Neural cell (in vitro differentiated cells): ENCODE measurements at regions not wholly inside any gene's neighbourhood (a gene's known extent, or its start where the extent isn't known, plus 50 kb on each side); places are given as distances from the start of the nearest gene placed in this dataset.
"Not testable (repeated sequence)": the region's sequence is repeated elsewhere in the genome, so short reads cannot be mapped to it uniquely, and the experiment has no call there.

Source experiments
- H2AFZ ChIP-seq: fragments of 200-600, 300-800 bp; sonication (generic), shearing (Covaris generic); 2 replicates; pipeline ENCODE4 v1.6.0; 2014; ENCODE audit warnings: low read depth, mild to moderate bottlenecking, antibody characterized with exemption, low read length, moderate library complexity
- H3F3A ChIP-seq: fragments of 200-600 bp; shearing (Covaris generic); 2 replicates; pipeline ENCODE4 v1.6.1; 2016; ENCODE audit warnings: mild to moderate bottlenecking, moderate library complexity, mixed read lengths, antibody characterized with exemption, low read length; ENCODE audit not compliant: insufficient read depth, poor library complexity, severe bottlenecking
- H3K27ac ChIP-seq: fragments of 200-600, 300-800 bp; sonication (generic), shearing (Covaris generic); 2 replicates; pipeline ENCODE4 v1.5.1; 2014; ENCODE audit warnings: mild to moderate bottlenecking, low read length, moderate library complexity
- H3K27me3 ChIP-seq: fragments of 300-800, 200-600 bp; sonication (generic), shearing (Covaris generic); 2 replicates; pipeline ENCODE4 v1.6.0; 2014; ENCODE audit warnings: mild to moderate bottlenecking, low read depth, low read length, moderate library complexity; ENCODE audit not compliant: insufficient read depth
- H3K36me3 ChIP-seq: fragments of 300-800, 200-600 bp; sonication (generic), shearing (Covaris generic); 2 replicates; pipeline ENCODE4 v1.5.1; 2014; ENCODE audit warnings: mild to moderate bottlenecking, antibody characterized with exemption, low read length, moderate library complexity; ENCODE audit not compliant: insufficient read depth
- H3K4me2 ChIP-seq: fragments of 300-800, 200-600 bp; sonication (generic), shearing (Covaris generic); 2 replicates; pipeline ENCODE4 v1.6.0; 2014; ENCODE audit warnings: mild to moderate bottlenecking, low read length
- H3K4me3 ChIP-seq: fragments of 300-800, 200-600 bp; sonication (generic), shearing (Covaris generic); 2 replicates; pipeline ENCODE4 v1.5.1; 2014; ENCODE audit warnings: mild to moderate bottlenecking, low read length, moderate library complexity
- H3K79me2 ChIP-seq: fragments of 200-600 bp; shearing (Covaris generic); replicated peaks from 2 replicates; pipeline ENCODE4 v1.6.0; 2014; ENCODE audit warnings: mild to moderate bottlenecking, low read length, moderate library complexity; ENCODE audit not compliant: insufficient read depth
- H3K9ac ChIP-seq: fragments of 300-800, 200-600 bp; sonication (generic), shearing (Covaris generic); 2 replicates; pipeline ENCODE4 v1.6.1; 2016; ENCODE audit warnings: mild to moderate bottlenecking, low read length, mixed read lengths
- H3K9me2 ChIP-seq: fragments of 200-600 bp; shearing (Covaris generic); 2 replicates; pipeline ENCODE4 v1.6.1; 2016; ENCODE audit warnings: mild to moderate bottlenecking, low read length, mixed read lengths; ENCODE audit not compliant: insufficient read depth
- H3K9me3 ChIP-seq: fragments of 200-600, 300-800 bp; sonication (generic), shearing (Covaris generic); 2 replicates; pipeline ENCODE4 v1.6.1; 2016; ENCODE audit warnings: mild to moderate bottlenecking, mixed run types, low read length, moderate library complexity, mixed read lengths
- H4K20me1 ChIP-seq: fragments of 200-600 bp; shearing (Covaris generic); 2 replicates; pipeline ENCODE4 v1.6.1; 2016; ENCODE audit warnings: mild to moderate bottlenecking, mixed run types; ENCODE audit not compliant: insufficient read depth
- CTCF ChIP-seq: fragments of 450-650 bp; IDR thresholded peaks from 2 replicates; pipeline ENCODE4 v1.5.1; 2014; ENCODE audit warnings: antibody characterized with exemption, mild to moderate bottlenecking, moderate library complexity; ENCODE audit not compliant: poor library complexity, severe bottlenecking
- EP300 ChIP-seq: fragments of 450-650 bp; conservative IDR thresholded peaks from 2 replicates; pipeline ENCODE4 v1.6.1; 2014; ENCODE audit warnings: antibody characterized with exemption, mild to moderate bottlenecking, moderate library complexity; ENCODE audit not compliant: poor library complexity, severe bottlenecking
- EZH2 ChIP-seq: fragments of 200-600, 300-800 bp; shearing (Covaris generic), sonication (generic); IDR thresholded peaks from 2 replicates; pipeline ENCODE4 v1.6.1; 2014; ENCODE audit warnings: antibody characterized with exemption, low read length, borderline replicate concordance, mild to moderate bottlenecking; ENCODE audit not compliant: insufficient read depth, poor library complexity, severe bottlenecking
- MXI1 ChIP-seq: fragments of 450-650 bp; conservative IDR thresholded peaks from 2 replicates; pipeline ENCODE4 v1.6.1; 2014; ENCODE audit warnings: antibody characterized with exemption, mild to moderate bottlenecking; ENCODE audit not compliant: poor library complexity, severe bottlenecking
- POLR2AphosphoS5 ChIP-seq: IDR thresholded peaks from 2 replicates; pipeline ENCODE4 v1.6.1; 2012
- RAD21 ChIP-seq: fragments of 450-650 bp; conservative IDR thresholded peaks from 2 replicates; pipeline ENCODE4 v1.6.1; 2014; ENCODE audit warnings: antibody characterized with exemption, mild to moderate bottlenecking, moderate library complexity
- REST ChIP-seq: IDR thresholded peaks from 2 replicates; pipeline ENCODE4 v1.6.1; 2012; ENCODE audit warnings: borderline replicate concordance
- SMC3 ChIP-seq: fragments of 450-650 bp; conservative IDR thresholded peaks from 2 replicates; pipeline ENCODE4 v1.6.1; 2014; ENCODE audit warnings: antibody characterized with exemption, mild to moderate bottlenecking, moderate library complexity; ENCODE audit not compliant: poor library complexity
- TAF1 ChIP-seq: IDR thresholded peaks from 2 replicates; pipeline ENCODE4 v1.6.1; 2012; ENCODE audit warnings: low read depth

- no peaks in the 10 kb centered on the region for H3K79me2 ChIP-seq
- no peaks in the 10 kb centered on the region for H3K9me3 ChIP-seq
- H3K27ac ChIP-seq = no peak overlapping the region
- H3K4me3 ChIP-seq = no peak overlapping the region
- H3K4me2 ChIP-seq = no peak overlapping the region
- no peak overlapping the region for H2AFZ ChIP-seq
- no peak overlapping the region for H3K9ac ChIP-seq
- no peak for TF ChIP-seq SMC3
- no peaks in the 10 kb centered on the region for H4K20me1 ChIP-seq
- H3K27me3 ChIP-seq = no peaks in the 10 kb centered on the region
- no peaks in the 10 kb centered on the region for H3F3A ChIP-seq
- no peaks in the 10 kb centered on the region for H3K36me3 ChIP-seq
- H3K9me2 ChIP-seq = no peaks in the 10 kb centered on the region
These were observed 104.4 kb downstream of the MICALL2 start for GRCh38 chr7:1354661-1355567.

- no peak overlapping the region for H3K9ac ChIP-seq
- H3K9me3 ChIP-seq = no peaks in the 10 kb centered on the region
- H3K9me2 ChIP-seq = no peaks in the 10 kb centered on the region
- no peak for TF ChIP-seq POLR2AphosphoS5
- no peak for TF ChIP-seq TAF1
- TF ChIP-seq REST = no peak
- TF ChIP-seq RAD21 = no peak
- no peak for TF ChIP-seq EP300
- TF ChIP-seq SMC3 = no peak
- no peak for TF ChIP-seq EZH2
- TF ChIP-seq MXI1 = no peak
- no peak for TF ChIP-seq CTCF
- no peak overlapping the region for H2AFZ ChIP-seq
- no peaks in the 10 kb centered on the region for H3K36me3 ChIP-seq
- H3K27me3 ChIP-seq = no peaks in the 10 kb centered on the region
- no peaks in the 10 kb centered on the region for H3F3A ChIP-seq
- H3K4me3 ChIP-seq = no peak overlapping the region
- no peak overlapping the region for H3K27ac ChIP-seq
- H3K4me2 ChIP-seq = no peak overlapping the region
- no peaks in the 10 kb centered on the region for H4K20me1 ChIP-seq
- no peaks in the 10 kb centered on the region for H3K79me2 ChIP-seq
These were observed 103.5 kb downstream of the MICALL2 start for GRCh38 chr7:1355568-1356340.

GRCh38 chr7:1356853-1357252 is 102.4 kb downstream of the MICALL2 start:
- H3K79me2 ChIP-seq, H3K36me3 ChIP-seq, H3K27me3 ChIP-seq, H3F3A ChIP-seq, H3K9ac ChIP-seq, H3K4me2 ChIP-seq, H3K27ac ChIP-seq, H3K9me3 ChIP-seq, H3K9me2 ChIP-seq, H2AFZ ChIP-seq, H3K4me3 ChIP-seq, H4K20me1 ChIP-seq: not testable (repeated sequence)

- H3K27ac ChIP-seq, H3K9ac ChIP-seq, H3K79me2 ChIP-seq, H2AFZ ChIP-seq, H3K4me2 ChIP-seq, H3K36me3 ChIP-seq, H3F3A ChIP-seq, H3K4me3 ChIP-seq, H3K27me3 ChIP-seq, H3K9me3 ChIP-seq, H4K20me1 ChIP-seq, H3K9me2 ChIP-seq: not testable (repeated sequence)
These were observed 102.0 kb downstream of the MICALL2 start for GRCh38 chr7:1357260-1357600.
